B cell (primary cell): ENCODE measurements at regions not wholly inside any gene's neighbourhood (a gene's known extent, or its start where the extent isn't known, plus 50 kb on each side); places are given as distances from the start of the nearest gene placed in this dataset.

Experiments
- CTCF ChIP-seq: fragments of 200-600 bp; IDR thresholded peaks from one replicate; pipeline ENCODE4 v1.8.0; 2022; ENCODE audit warnings: antibody characterized with exemption, mild to moderate bottlenecking
- EZH2 ChIP-seq: IDR thresholded peaks from 2 replicates; pipeline ENCODE4 v1.6.1; 2012; ENCODE audit warnings: borderline replicate concordance, low read depth, mild to moderate bottlenecking, moderate library complexity, low read length; ENCODE audit not compliant: insufficient read depth, poor library complexity, severe bottlenecking

DNA sequence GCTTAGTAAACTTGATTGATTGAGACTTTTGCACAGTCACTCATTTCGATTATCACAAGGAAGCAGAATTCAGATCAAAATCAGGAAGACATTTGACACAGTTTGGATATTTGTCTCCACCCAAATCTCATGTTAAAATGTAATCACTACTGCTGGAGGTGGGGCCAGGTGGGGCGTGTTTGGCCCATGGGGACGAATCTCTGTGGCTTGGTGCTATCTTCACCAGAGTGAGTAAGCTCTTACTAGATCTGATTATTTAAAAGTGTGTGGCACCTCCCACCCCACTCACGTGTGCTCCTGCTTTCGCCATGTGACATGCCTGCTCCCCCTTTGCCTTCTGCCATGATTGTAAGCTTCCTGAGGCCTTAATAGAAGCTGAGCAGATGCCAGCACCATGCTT lies 291.4 kb downstream of the PCNX1 start:
- TF ChIP-seq EZH2 (no peak), CTCF (no peak)
